Sigmoid colon (tissue), 6 donors: ENCODE measurements at regions not wholly inside any gene's neighbourhood (a gene's known extent, or its start where the extent isn't known, plus 50 kb on each side); places are given as distances from the start of the nearest gene placed in this dataset.

Source experiments
- DNase-seq: peaks from one replicate; pipeline ENCODE4 v3.0.0-alpha.2; 2019
- H3K27ac ChIP-seq, 4 donors: fragments of 200-600 bp; sonication (generic); one replicate each; pipeline ENCODE4 v1.5.1; 2016 to 2019; ENCODE audit warnings: mild to moderate bottlenecking in 1 of 4
- H3K27me3 ChIP-seq, 3 donors: fragments of 200-600 bp; sonication (generic); one replicate each; pipeline ENCODE4 v1.5.1; 2019; ENCODE audit warnings: mild to moderate bottlenecking in 1 of 3
- H3K36me3 ChIP-seq, 4 donors: fragments of 200-600 bp; sonication (generic); one replicate each; pipeline ENCODE4 v1.5.1; 2016 to 2019
- H3K4me1 ChIP-seq, 4 donors: fragments of 200-600 bp; sonication (generic); one replicate each; pipeline ENCODE4 v1.5.1; 2017 to 2019
- H3K4me3 ChIP-seq, 4 donors: fragments of 200-600 bp; sonication (generic); one replicate each; pipeline ENCODE4 v1.5.1; 2017 to 2019; ENCODE audit warnings: mild to moderate bottlenecking in 2 of 4, moderate library complexity in 1 of 4
- H3K9me3 ChIP-seq, 4 donors: fragments of 200-600 bp in 3 of 4; sonication (generic) in 3 of 4; one replicate each; pipeline versions ENCODE4 v1.5.1 to v1.6.1; 2013 to 2019
- EP300 ChIP-seq, 4 donors: sonication (generic); formaldehyde crosslinking; IDR thresholded peaks; one replicate each; pipeline ENCODE4 v1.6.1; 2017; ENCODE audit warnings: antibody characterized with exemption in 4 of 4
- POLR2A ChIP-seq, 2 donors: fragments of 450-650 bp; IDR thresholded peaks; one replicate each; pipeline ENCODE4 v1.6.1; 2016; ENCODE audit warnings: antibody characterized with exemption in 2 of 2, mild to moderate bottlenecking in 2 of 2, moderate library complexity in 2 of 2
- POLR2AphosphoS5 ChIP-seq, 4 donors: sonication (generic); formaldehyde crosslinking; IDR thresholded peaks; one replicate each; pipeline ENCODE4 v1.6.1; 2017; ENCODE audit warnings: antibody characterized with exemption in 4 of 4
- WGBS, 2 donors: extraction: QIAGEN DNeasy Blood & Tissue Kit; methylation state at CpG; one replicate each; pipeline ENCODE4 v1.1.7; 2013; 5-methylcytosine and 5-hydroxymethylcytosine counted together
- intact Hi-C: fragments of 100-400 bp; cut with DNase I; formaldehyde crosslinking; loops from one replicate; pipeline ENCODE4 v1.15.1; 2023
- TF ChIP-seq, protein P1 (sequence below), 4 experiments: fragments of 450-650 bp in 3 of 4; fragments of 200-600 bp in 1 of 4; IDR thresholded peaks; one replicate each; pipeline ENCODE4 v1.5.1; 2016 to 2019; ENCODE audit warnings: antibody characterized with exemption in 4 of 4, mild to moderate bottlenecking in 3 of 4, moderate library complexity in 2 of 4
- donor health status: healthy with polysubstance abuse.
- donor health status: healthy.

DNA sequence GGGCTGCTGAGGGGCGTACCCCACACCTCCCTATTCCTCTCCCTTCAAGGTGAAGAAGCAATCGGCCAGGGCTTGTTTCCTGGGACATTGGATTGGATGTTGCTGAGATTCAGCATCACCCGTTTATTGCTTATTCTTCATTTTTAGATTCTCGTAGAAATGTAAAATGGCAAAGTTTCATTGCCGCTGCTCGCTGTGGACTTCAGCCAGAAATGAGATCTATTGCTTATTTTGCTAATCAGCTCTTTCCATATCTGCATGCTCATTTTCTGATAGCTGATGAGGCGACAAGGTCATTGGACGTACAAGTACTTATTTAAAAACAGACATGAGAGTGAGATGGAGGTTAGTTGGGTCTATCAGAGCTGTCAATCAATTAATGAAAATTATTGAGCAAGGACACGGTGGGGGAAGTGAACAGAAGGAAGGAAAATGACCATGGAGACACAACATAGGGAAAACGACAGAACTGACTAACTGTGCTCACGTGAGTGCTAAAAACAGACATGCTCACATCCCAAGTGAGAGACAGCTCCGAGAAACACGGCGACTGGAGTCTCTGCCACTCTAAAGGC, 471.2 kb downstream of the NR2F2 start:
- H3K9me3 ChIP-seq, result no peaks in the 10 kb centered on the region
- intact Hi-C loops, result no loop called here
- 88 to 90% methylated on average over 14 of the region's 14 CpGs for WGBS, 2 donors

DNA sequence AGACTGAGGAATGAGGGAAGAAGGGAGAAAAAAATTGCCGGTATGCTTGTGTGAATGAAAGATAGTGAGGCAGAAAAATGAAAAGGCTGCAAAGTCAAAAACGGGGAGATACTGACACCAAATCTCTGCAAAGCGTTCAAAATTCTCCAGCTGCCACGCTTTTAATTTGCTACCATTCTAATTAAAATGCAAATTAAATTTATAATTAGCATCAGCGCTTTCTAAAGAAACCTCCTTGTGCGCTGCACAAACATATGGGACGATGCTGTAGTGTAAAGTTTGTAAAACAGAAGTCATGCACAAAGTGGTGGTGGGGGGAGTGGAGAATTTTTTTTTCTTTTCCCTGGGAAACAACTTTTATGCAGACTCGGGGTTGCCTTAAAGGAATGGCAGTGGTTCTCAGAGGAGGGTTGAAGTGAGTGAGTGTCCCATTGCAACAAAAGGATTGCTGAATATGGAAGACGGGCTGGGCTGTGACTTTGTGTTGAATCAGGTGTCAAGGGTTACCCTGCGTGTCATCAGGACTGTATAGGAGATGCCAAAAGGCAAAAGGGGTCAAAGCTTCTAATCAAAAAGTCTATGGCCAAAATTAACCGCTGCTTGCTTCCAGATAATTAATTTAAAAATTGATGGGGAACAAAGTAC, 472.2 kb downstream of the NR2F2 start:
- Histone ChIP-seq H3K4me1 (no peaks in the 10 kb centered on the region), H3K36me3 (no peaks in the 10 kb centered on the region), H3K9me3 (no peaks in the 10 kb centered on the region), H3K4me3 (no peak overlapping the region), H3K27me3 (no peaks in the 10 kb centered on the region), H3K27ac (no peak overlapping the region)
- 75 to 78% methylated on average over 11 of the region's 11 CpGs for WGBS, 2 donors
- no peak for DNase-seq
- intact Hi-C loops, result no loop called here
- TF ChIP-seq EP300 (IDR thresholded peaks at IDR 0.05) (no peak), POLR2AphosphoS5 (IDR thresholded peaks at IDR 0.05) (no peak), POLR2A (IDR thresholded peaks at IDR 0.05) (no peak)
- TF ChIP-seq, protein P1, sequence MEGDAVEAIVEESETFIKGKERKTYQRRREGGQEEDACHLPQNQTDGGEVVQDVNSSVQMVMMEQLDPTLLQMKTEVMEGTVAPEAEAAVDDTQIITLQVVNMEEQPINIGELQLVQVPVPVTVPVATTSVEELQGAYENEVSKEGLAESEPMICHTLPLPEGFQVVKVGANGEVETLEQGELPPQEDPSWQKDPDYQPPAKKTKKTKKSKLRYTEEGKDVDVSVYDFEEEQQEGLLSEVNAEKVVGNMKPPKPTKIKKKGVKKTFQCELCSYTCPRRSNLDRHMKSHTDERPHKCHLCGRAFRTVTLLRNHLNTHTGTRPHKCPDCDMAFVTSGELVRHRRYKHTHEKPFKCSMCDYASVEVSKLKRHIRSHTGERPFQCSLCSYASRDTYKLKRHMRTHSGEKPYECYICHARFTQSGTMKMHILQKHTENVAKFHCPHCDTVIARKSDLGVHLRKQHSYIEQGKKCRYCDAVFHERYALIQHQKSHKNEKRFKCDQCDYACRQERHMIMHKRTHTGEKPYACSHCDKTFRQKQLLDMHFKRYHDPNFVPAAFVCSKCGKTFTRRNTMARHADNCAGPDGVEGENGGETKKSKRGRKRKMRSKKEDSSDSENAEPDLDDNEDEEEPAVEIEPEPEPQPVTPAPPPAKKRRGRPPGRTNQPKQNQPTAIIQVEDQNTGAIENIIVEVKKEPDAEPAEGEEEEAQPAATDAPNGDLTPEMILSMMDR (IDR thresholded peaks at IDR 0.05), result no peak

More for the DNA sequence above, 471.2 kb downstream of the NR2F2 start:
- no peaks in the 10 kb centered on the region for H3K4me1 ChIP-seq
- no peaks in the 10 kb centered on the region for H3K36me3 ChIP-seq
- no peaks in the 10 kb centered on the region for H3K27me3 ChIP-seq
- no peak for DNase-seq
- no peak for TF ChIP-seq POLR2A (IDR thresholded peaks at IDR 0.05)
- no peak for TF ChIP-seq POLR2AphosphoS5 (IDR thresholded peaks at IDR 0.05)
- TF ChIP-seq, protein P1 (IDR thresholded peaks at IDR 0.05), result no peak
- no peak for TF ChIP-seq EP300 (IDR thresholded peaks at IDR 0.05)
- no peak overlapping the region for H3K4me3 ChIP-seq
- H3K27ac ChIP-seq, result no peak overlapping the region

DNA sequence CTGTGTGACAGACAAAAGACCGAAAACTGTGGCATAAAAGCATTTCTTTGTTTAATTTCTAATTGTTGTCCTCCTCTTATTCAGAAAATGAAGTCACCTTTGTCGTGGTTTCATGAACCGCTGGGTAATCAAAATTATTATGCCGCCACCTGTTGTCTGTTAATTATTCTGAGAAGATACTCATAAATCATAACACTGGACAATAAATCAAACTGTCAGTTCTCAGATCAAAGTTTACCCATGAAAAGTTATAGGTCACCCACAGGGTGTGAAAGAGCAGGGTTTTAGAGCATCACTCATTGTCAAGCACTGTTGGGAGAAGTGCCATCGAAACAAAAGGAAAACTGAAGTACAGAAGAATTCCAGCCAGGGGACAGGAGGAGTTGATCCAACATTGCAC, 474.3 kb downstream of the NR2F2 start:
- 24 to 74% methylated on average over 5 of the region's 5 CpGs for WGBS, 2 donors
- no peaks in the 10 kb centered on the region for H3K4me1 ChIP-seq
- TF ChIP-seq POLR2A (IDR thresholded peaks at IDR 0.05) (no peak), EP300 (IDR thresholded peaks at IDR 0.05) (no peak), POLR2AphosphoS5 (IDR thresholded peaks at IDR 0.05) (no peak)
- TF ChIP-seq, protein P1 (IDR thresholded peaks at IDR 0.05), result no peak
- H3K27me3 ChIP-seq, result no peaks in the 10 kb centered on the region
- H3K36me3 ChIP-seq, result no peaks in the 10 kb centered on the region
- H3K4me3 ChIP-seq, result no peak overlapping the region
- DNase-seq, result no peak
- H3K27ac ChIP-seq, result no peak overlapping the region
- no peaks in the 10 kb centered on the region for H3K9me3 ChIP-seq
- intact Hi-C loops, result no loop called here

DNA sequence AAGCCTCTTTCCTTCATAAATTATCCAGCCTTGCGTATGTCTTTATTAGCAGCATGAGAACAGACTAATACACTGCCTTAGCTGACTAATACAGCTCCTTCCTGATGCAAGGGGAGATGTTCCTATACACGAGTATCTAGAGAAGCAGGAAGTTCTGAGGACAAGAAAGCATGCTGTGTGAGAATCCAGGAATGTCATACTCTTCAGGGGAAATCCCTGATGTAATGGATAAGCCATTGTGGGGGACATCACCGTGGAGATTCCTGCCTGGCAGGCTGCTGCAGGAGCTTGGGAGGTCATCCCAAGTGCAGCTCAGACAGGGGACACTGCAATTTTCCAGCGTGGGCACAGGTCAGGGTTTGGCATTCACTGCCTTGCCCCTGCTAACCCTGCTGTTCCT, 476.9 kb downstream of the NR2F2 start:
- no peaks in the 10 kb centered on the region for H3K4me1 ChIP-seq
- DNase-seq, result no peak
- no peak overlapping the region for H3K27ac ChIP-seq
- intact Hi-C loops, result no loop called here
- H3K27me3 ChIP-seq, result no peaks in the 10 kb centered on the region
- WGBS, 2 donors, result 63 to 73% methylated on average over 4 of the region's 4 CpGs
- TF ChIP-seq, protein P1 (IDR thresholded peaks at IDR 0.05), result no peak
- TF ChIP-seq POLR2A (IDR thresholded peaks at IDR 0.05) (no peak), EP300 (IDR thresholded peaks at IDR 0.05) (no peak), POLR2AphosphoS5 (IDR thresholded peaks at IDR 0.05) (no peak)
- no peaks in the 10 kb centered on the region for H3K36me3 ChIP-seq
- H3K4me3 ChIP-seq, result no peak overlapping the region
- no peaks in the 10 kb centered on the region for H3K9me3 ChIP-seq

DNA sequence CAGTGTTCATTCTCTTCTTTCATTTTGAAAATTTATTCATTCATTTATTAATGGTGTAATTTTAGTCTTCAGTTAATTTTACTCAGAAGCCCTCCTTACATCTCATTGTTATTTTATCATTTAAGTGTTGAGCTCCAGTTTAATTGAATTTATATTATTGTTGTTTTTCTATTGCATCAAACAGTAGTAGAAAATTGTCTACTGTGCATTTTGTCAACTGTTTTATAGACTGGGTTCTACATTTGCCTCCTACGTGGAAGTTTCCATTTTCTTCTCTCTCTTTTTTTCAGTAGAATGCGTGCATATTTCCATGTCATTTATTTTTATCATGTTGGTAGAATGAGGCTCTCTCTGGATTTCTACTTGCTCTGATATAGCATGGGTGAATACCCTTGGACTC, 487.4 kb downstream of the NR2F2 start:
- WGBS, 2 donors, result 90% methylated on average over 2 of the region's 2 CpGs
- no peak for DNase-seq
- no peaks in the 10 kb centered on the region for H3K9me3 ChIP-seq
- TF ChIP-seq EP300 (IDR thresholded peaks at IDR 0.05), result no peak
- TF ChIP-seq, protein P1 (IDR thresholded peaks at IDR 0.05), result no peak
- TF ChIP-seq POLR2A (IDR thresholded peaks at IDR 0.05), result no peak
- TF ChIP-seq POLR2AphosphoS5 (IDR thresholded peaks at IDR 0.05), result no peak
- no peaks in the 10 kb centered on the region for H3K27me3 ChIP-seq
- intact Hi-C loops, result no loop called here
- H3K36me3 ChIP-seq, result no peaks in the 10 kb centered on the region
- no peaks in the 10 kb centered on the region for H3K4me1 ChIP-seq
- H3K27ac ChIP-seq, result no peak overlapping the region
- H3K4me3 ChIP-seq, result no peak overlapping the region
